HG03060 (cell line): ENCODE measurements at regions not wholly inside any gene's neighbourhood (a gene's known extent, or its start where the extent isn't known, plus 50 kb on each side); places are given as distances from the start of the nearest gene placed in this dataset.

Experiments
- ATAC-seq: cut with Tn5 transposase; IDR thresholded peaks from one replicate; pipeline ENCODE4 v1.9.1; 2021; ENCODE audit warnings: low read depth, moderate number of reproducible peaks; ENCODE audit not compliant: unreplicated experiment

DNA sequence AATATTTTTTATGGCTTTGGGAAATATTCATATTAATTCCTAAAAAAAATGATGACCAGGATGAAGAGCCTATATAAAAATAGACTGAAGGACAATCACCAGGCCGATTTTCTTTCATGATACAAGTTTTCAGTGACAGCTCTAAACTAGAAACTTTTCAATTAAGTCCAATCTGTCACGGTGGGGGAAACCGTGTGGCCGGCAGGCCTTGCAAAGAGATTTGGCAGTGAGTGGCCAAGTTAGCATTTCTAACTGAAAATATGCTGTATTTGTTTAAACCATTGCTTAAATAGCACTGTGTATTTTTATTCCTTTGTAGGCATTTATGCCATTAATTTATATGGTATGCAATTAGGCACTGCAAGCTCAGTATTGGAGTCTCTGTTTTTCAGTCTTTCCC, 294.5 kb upstream of the NRIP1 start:
- ATAC-seq, result no peak

DNA sequence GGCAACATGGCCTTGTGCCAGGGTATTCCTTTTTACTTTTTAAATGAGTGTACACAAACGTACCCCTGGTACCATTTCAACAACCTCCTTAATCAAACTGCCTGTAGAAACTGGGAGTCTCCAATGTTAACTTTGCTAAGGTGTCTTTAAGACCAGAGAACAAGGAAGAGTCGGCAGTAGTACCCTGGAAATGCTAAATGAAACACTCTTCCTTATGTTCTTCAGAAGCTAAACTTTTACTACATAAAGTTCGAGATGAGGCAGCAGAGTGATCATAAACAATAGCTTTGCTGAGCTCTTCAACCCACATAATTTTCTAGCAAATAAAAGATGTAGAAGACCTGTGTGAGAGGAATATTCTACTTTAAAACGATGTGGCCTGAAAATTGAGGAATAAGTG, 297.7 kb upstream of the NRIP1 start:
- ATAC-seq, result no peak

DNA sequence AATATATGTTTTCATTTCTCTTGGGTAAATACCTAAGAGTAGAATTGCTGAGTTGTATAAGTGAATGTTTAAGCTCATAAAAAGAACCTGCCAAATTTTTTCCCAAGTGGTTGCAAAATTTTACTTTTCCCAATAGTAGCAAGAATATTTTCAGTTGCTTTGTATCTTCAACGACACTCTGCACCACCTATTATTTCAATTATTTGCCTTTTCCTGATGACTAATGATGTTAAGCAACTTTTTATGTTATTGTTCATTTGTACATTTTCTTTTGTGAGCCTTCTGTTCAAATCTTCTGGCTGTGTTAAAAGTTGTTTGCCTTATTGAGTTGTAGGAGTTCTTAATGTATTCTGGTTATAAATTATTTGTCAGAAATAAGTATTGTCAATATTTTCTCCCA, 299.1 kb upstream of the NRIP1 start:
- ATAC-seq, result no peak

DNA sequence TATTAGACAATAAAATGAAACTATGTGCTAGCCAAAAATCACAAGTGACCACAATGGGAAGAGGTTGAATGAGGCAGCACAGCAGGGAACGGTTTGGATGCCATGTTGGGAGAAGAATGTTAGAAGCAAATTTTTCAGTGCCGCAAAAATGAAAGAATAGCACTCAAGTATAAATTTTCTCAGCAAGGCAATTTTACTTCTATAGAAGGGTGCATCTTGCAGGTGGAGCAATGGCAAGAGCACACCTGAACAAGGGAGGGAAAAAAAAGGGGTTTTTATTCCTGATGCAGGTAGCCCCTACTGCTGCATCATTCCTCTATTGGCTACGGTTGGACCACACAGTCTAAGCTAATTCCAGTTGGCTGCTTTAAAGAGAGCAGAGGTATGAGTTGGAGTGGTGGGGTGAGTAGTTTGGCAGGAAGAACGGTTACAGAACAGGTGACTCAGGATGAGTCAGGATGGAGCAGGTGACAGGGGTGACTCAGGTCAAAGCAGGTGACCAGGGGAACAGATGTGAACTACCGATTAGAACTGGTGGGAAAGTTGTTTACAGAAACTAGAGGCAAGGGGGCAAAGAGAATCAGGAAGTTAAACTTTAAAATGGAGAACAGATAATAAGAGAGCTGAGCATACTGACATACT, 301.1 kb upstream of the NRIP1 start:
- ATAC-seq, result no peak

DNA sequence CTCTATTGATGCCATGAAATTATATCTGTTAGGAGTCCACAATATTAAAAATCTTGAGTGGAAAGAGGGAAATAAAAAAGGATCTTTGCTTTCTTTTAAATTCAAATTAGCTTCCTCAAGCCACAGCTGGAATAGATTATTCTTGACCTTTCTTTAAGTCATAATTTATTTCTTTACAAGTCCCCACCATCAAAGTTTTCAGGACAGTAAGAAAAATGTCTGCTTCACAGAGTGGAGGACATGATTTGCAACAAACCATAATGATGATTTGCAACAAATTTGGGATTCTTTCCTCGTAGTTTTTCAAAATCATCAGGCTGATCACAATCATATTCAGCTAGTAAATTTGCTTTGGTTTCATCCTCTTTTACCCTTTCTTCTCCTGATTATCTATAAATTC, 301.8 kb upstream of the NRIP1 start:
- no peak for ATAC-seq

DNA sequence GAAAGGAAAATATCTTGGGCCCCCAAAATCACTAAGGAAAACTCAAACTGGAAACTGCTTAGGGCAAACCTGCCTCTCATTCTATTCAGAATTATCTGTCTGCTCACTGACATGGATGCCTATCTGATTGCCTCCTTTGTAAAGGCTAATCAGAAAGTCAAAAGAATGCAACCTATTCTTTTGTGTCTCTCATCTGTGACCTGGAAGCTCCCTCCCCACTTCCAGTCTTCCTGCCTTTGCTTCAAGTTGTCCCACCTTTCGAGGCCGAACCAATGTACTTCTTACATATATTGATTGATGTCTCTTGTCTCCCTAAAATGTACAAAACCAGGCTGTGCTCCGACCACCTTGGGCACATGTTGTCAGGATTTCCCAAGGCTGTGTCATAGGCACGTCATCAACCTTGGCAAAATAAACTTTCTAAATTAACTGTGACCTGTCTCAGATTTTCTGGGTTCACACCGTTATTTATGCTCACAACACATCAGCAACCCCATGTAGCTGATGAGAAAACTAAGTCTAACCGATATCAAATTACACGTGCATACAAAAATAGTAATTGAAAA, 302.3 kb upstream of the NRIP1 start:
- ATAC-seq, result no peak

DNA sequence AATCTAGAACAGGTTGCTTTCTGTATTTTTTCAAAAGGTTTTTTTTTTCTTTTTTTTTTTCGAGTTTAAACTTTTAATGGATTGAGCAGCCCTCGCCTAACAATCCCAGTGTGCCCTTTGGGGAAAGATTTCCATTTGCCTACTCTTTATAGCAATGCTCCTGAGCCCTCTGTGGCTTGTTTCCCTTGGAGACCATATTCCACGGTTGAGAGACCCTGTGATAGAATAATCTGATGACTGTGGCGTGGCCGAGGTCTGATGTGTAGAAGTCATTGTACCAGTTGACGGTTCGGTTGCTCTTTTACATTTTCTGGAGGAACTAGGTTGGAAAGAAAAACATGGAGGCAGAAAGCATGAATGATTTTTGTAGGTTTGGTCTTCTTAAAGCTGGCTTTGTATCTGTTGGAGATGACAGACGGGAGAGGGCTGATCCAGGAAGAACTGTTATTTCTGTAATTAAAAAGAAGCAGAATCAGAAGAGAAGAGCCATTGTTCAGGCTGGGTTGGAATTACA, 305.7 kb upstream of the NRIP1 start:
- ATAC-seq, result no peak

DNA sequence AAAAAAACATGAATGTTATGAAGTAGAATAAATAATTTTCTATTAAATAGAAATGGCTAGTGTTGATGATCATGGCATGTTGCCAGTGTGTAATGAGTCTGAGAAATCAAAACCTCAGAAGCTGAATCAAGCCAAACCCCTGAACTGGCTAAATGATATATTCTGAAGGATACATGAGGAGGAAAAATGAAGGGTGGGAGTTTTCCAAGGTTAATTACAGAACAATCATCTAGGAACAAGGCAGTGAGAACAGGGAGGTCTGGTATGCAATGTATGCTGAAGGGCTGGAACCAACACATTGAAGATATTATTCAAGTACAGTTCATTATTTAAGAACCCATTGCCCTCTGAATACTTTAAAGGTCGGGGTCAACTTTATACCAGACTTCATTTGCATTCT, 309.1 kb upstream of the NRIP1 start:
- no peak for ATAC-seq

DNA sequence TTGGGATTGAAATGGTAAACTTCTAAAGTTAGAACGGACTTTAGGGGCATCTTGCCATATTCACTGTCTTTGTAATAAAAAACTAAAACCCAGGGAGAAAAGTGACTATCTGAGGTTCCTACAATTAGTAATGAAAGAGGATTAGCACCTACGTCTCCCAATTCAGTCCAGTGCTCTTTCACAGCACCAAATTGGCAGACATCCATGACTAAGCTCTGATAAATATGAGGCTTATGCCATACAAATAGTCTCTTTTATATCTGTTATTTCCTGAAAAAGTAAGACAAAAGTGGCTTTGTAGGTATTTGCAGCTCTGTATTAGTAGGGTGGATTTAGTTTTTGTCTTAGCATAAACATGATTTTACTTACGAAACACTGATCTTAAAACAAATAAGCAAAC, 315.0 kb upstream of the NRIP1 start:
- no peak for ATAC-seq

DNA sequence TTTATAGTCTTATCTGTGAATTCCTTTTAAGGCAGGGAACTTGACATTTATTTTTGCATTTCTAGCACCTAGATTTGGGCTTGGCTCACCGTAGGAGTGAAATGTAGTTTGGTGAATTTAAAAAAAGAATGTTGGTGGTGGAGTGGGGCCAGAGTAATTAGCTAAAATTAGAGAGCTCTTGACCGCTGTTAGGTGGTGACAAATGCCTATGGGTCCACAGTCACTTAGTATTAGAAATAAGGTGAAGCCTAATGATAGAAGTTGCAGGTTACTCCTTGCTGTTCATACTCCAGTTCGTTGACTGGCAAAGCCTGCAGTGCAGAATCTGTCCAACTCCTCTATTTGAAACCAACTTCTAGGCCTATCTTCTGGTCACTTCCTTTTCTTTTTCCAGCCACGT, 318.8 kb upstream of the NRIP1 start:
- ATAC-seq, result no peak

DNA sequence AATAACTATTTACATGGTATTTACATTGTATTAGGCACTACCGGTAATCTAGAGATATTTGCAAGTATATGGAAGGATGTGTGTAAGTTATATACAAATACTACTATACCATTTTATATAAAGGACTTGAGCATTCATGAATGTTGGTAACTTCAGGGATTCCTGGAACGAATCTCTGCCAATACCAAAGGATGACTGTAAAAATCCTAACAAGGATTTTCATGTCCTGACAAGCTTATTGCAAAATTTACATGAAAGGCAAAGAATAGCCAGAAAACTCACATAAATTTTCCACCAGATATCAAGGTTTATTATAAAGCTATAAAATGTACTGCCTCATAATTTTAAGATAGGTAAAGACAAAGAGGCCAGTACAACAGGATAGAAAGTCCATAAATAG, 325.2 kb upstream of the NRIP1 start:
- ATAC-seq, result no peak

DNA sequence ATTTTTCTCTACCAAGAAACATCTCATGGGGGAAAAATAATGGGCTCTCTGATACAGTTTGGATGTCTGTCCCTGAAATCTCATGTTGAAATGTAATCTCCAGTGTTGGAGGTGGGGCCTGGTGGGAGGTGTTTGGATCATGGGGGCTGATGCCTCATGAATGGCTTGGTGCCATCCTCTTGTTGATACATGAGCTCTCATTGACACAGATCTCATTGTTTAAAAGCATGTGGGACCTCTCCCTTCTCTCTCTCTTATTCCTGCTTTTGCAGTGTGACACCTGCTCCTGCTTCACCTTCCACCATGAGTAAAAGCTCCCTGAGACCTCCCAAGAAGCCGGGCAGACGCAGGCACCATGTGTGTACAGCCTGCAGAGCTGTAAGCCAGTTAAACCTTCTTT, 332.5 kb upstream of the NRIP1 start:
- ATAC-seq, result no peak

DNA sequence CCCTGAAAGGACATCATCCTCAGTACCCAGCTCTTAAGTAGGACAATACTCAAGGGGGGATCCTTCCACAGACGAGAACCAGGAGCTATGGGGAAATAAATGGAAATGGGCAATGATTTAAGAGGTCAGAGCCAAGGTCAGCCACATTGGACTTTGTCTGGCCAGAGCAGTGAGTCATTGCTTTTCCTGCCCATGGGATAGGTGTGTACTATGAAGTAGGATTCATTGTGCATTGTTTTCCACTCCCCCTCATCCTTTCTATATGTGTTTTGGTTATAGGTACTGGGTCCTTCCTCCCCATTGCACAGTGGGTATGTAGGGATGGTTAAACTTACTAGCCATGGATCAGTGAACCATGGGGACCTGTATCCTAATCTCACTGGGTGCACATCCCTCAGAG, 328.9 kb upstream of the USP25 start:
- ATAC-seq, result no peak

DNA sequence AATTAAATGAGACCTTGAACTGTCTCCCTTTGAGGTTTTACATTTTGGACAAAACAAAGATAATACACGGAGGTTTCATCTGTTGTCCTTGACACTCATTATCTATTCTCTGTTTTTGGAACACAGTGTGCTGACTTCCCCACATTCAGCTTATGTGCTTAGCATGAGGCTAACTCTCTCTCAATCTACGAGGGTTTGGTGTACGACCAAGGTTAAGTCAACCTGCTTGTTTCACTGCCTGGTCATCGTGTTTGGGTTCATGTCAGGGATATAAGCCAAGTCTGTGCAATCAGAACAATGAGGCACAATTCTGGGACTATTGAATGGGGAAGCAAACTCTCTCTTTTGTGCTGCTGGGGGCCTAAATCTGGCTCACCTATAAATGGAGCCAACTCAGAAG, 328.5 kb upstream of the USP25 start:
- ATAC-seq, result no peak

DNA sequence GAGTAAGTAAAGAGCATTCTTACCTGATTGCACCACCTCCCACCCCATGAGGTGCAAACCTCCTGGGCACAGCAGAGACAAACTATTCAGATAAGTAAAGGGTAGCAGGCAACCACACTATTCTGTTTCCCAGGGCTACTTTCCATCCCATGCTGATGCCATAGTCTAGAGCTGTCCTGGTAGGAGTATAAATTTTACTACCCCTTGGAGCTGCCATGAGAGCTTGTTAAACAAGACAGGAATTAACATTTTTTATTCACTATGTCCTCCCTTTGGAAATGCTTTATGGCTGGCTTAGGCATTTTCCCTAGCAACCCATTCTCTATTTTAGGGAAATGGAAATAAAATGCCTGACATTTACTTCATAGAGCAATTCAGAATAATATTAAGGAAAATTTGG, 324.6 kb upstream of the USP25 start:
- no peak for ATAC-seq

DNA sequence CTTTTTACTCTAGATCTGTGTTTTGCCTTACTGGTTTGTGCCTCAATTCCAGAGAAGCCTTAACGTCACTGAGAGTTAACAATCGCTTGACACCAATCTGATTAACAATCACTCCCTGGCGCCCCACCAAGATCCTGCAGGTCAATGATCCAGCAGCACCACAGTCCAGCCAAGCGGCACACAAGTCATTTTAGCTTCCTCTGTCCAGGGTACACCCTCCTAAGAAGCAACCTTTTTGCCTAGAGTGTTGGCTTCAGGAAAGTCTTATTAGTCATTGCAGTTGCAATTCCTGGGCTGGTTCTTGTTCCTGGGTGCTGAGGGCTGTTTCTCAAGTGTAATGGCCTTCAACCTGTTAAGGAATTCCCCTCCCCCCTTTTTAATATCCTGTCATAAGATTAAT, 323.0 kb upstream of the USP25 start:
- no peak for ATAC-seq

DNA sequence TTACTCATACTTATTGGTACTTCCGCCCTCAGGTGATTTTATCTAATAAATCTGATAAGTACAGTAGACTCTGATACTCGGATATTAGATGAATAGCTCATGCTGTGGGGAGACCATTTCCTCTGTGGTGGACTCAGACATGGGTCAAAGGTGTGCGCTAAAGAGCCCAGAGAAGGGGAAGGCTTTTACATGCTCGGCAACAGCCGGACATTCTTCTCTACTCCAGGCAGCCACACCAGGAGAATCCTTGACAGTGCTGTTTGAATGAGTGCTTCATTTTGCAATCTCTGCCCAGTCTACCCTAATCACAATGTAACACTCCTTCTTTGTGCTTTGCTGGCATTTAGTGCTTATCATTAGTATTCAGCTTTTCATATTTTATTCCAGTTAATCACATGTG, 322.2 kb upstream of the USP25 start:
- ATAC-seq, result no peak

DNA sequence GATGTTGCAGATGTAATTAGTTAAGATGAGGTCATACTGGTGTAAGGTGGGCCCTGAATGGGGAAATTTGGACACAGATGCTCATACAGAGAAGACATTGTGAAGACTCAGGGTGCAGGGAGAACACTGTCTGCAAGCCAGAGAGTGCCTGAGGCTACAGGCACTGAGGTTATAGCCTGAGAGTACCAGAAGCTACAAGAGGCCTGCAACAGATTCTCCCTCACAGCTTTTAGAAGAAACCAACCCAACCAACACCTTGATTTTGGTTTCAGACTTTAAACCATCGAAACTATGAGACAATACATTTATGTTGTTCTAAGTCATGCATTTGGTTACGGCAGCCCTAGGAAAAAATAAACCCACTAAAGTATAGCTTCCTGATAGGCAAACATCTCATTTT, 321.7 kb upstream of the USP25 start:
- no peak for ATAC-seq

DNA sequence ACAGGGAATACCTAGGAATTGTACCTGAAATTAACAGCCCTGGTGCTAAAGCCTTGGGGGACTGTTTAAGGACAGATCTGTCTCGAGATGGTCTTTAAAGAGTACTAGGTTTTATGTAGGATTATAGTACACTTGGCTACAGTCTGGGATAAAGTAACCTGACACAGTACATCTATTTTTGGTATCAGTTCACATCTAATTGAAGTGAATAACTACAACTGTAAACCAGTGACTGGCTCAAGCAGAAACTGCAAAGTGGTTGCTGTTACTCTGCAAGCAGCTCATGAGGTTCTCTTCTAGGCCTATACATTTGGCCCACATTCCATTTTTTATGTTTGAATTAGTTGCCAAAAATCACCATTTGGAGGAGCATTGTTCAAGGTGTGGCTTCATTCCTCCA, 320.8 kb upstream of the USP25 start:
- ATAC-seq, result no peak

DNA sequence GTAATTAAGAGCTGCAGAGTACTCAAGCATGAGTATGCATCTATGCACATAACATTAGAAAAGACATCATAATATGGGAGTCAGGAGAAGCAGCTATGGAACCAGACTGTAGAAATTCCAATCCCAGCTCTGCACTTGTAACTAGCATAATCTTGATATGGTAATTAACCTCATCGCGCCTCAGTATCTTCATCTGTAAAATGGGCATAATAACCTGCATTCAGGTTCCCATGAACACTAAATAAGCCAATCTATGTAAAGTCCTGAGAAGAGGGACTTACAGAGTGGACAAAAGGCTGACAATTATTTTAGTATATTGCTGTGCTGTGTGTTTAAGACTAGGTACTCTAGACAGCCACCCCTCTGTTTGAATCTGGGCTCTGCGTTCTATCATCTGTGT, 318.9 kb upstream of the USP25 start:
- no peak for ATAC-seq

DNA sequence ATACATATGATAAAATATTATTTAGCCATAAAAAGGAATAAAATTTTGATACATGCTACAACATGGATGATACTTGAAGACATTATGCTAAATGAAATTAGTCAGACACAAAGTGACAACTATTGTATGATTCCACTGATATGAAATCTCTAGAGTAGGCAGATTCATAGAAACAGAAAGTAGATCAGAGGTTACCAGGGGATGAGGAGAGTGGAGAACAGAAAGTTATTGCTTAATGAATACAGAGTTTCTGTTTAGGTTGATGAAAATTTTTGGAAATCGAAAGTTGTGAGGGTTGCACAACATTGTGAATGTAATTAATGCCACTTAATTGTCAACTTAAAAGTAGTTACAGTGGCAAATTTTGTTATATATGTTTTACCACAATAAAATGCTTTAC, 315.7 kb upstream of the USP25 start:
- ATAC-seq, result no peak

DNA sequence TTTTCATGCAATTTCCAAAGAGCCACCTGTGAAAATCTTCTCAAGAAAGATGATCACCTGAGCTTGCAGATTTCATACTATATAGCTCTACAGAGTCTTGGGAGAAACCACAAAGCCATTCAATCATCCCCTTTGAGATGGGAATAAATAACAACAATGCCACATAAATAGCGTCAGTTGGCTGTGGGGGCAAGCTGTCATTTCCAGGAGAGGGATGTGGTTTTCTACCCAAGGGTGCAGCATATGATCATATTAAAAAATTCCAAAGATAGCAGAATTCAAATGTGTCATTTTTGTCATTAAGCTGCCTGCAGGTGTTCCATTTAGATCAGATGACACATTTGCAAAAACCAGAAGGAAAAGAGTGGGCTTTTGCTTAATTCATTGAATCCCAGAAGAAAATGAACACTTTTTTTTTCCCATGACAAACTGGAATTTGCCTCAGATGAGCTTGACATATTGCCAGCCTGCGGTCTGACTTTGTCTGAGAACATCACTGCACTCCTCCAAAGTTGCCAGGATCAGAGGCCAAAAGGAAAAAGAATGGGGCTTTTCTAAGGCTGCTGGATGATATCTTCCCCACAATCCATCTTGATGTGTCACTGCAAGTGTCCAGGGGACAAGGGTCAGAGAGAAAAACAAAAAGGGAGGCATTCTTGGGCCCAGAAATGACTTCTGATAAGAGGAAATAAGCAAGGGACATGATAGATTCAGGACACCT, 314.1 kb upstream of the USP25 start:
- ATAC-seq, result no peak
